GM10266 (cell line): ENCODE measurements at regions not wholly inside any gene's neighbourhood (a gene's known extent, or its start where the extent isn't known, plus 50 kb on each side); places are given as distances from the start of the nearest gene placed in this dataset.

Experiments
- DNase-seq: peaks from one replicate; pipeline ENCODE4 v3.0.0; 2012; ENCODE audit errors: extremely low spot score
- CTCF ChIP-seq: IDR thresholded peaks from 2 replicates; pipeline ENCODE4 v1.5.1; 2012; ENCODE audit warnings: mild to moderate bottlenecking, low read depth; ENCODE audit not compliant: control insufficient read depth, insufficient read depth; ENCODE audit errors: missing control alignments

DNA sequence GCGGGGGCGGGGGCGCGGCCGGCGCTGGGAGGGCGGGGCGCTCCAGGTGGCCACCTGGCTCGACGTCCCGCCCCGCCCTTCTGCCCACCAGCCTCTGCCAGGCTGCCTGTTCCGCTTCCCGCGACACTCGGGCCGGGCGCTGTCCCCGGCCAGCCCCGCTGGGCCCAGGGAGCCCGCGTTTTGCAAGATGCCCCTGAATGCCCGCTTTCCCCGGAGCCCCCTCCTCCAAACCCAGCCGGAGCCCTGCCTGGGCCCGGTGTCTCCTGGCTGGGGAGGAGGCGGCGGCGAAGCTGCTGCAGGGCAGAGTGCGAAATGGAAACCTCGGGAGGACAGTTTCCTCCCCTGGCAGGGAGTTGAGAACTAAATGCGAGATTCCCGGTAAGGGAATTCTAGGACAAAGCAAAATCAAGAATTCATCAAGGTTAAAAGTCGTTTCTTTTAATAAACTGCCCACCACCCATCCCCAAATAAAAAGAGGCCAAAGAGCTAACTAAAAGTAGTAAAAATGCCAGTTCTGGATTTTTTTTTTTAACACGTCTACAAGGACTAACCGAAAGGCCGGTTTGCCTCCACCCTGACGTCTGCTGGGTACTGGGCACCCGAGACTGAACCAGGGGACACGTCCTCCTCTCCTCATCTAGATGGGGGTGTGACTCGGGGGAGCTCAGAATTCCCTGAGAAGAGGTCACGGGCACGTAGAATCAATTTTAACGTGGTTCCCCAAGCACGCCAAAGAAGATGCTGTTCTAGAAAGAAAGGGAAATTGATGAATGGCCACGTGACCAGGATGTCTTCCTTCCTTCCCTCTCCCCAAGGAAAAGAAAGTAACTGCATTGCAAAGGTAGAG lies 200.4 kb upstream of the NFE2L3 start:
- no peak for TF ChIP-seq CTCF
- DNase-seq = no peak

- TF ChIP-seq CTCF = no peak
- DNase-seq = no peak
These were observed 199.5 kb upstream of the NFE2L3 start for GRCh38 chr7:25952261-25953057.

- DNase-seq = no peak
- TF ChIP-seq CTCF = no peak
These were observed 198.1 kb upstream of the NFE2L3 start for GRCh38 chr7:25953859-25954258.

- no peak for DNase-seq
- TF ChIP-seq CTCF = no peak
These were observed 197.6 kb upstream of the NFE2L3 start for GRCh38 chr7:25954395-25954794.

DNA sequence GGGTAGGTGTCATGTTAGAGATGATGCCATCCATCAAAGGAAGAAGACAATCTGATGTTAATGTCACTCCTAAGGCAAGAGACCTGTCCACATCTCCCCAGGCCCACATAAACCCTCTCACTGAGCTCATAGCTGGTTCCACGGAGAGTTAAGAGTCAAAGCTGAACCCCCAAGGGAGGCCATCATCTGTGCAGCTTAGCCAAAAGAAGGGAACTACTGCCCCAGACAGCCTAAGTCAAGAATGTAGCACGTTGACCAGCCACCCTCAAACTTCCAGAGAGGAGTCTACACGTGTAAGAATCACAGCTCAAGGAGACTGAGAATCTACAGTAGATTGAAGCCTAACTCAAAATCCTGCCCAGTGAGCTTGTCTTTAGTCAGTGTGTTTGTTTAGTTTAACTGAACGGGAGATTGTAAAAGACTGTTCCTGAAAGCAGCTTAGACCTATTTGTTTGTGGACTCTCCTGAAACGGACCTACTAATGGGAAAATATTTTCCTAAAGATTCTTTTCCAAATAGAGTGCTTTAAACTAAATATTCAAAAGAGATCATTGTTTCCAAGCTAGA lies 192.7 kb upstream of the NFE2L3 start:
- no peak for TF ChIP-seq CTCF
- no peak for DNase-seq

DNA sequence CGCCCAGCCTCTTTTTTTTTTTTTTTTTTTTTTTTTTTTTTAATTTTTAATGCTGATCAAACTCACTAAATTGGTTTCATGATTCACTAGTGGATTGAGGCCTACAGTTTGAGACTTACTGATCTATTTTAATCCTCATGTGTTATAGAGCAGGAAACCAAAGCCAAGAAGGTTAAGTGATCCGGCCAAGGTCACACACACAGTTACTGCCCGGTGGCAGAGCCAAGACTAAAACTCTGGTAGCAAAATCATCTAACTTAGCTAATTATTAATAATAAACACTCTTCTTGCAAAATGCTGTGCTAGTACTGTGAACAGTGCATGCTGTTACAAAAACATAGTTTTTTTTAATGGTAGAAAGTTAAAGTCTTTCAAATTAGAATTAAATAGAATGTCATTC lies 188.3 kb upstream of the NFE2L3 start:
- TF ChIP-seq CTCF = no peak

GRCh38 chr7:25964483-25964991 lies 187.5 kb upstream of the NFE2L3 start:
- no peak for TF ChIP-seq CTCF
- DNase-seq = peak; percentile 37

More for the DNA sequence above, 188.3 kb upstream of the NFE2L3 start:
- no peak for DNase-seq
